Mononuclear cell (primary cell): ENCODE measurements at regions not wholly inside any gene's neighbourhood (a gene's known extent, or its start where the extent isn't known, plus 50 kb on each side); places are given as distances from the start of the nearest gene placed in this dataset.
"Not testable (repeated sequence)": the region's sequence is repeated elsewhere in the genome, so short reads cannot be mapped to it uniquely, and the experiment has no call there.

ENCODE experiments used
- H3K27me3 ChIP-seq: 2 replicates; pipeline ENCODE4 v1.6.0; 2011; ENCODE audit warnings: low read length, control low read depth; ENCODE audit not compliant: insufficient read depth
- H3K4me1 ChIP-seq: 2 replicates; pipeline ENCODE4 v1.5.1; 2011; ENCODE audit warnings: mild to moderate bottlenecking, low read length, control low read depth; ENCODE audit not compliant: insufficient read depth
- H3K4me3 ChIP-seq: 2 replicates; pipeline ENCODE4 v1.5.1; 2011; ENCODE audit warnings: mild to moderate bottlenecking, low read length, moderate library complexity
- H3K9me3 ChIP-seq: 2 replicates; pipeline ENCODE4 v1.5.1; 2011; ENCODE audit warnings: low read depth, mild to moderate bottlenecking, control low read depth, low read length

GRCh38 chr1:14255711-14256110 lies 342.8 kb upstream of the KAZN start:
- Histone ChIP-seq H3K4me3 (no peak overlapping the region), H3K9me3 (no peaks in the 10 kb centered on the region), H3K27me3 (no peaks in the 10 kb centered on the region), H3K4me1 (no peaks in the 10 kb centered on the region)

GRCh38 chr1:14259191-14259757 lies 339.2 kb upstream of the KAZN start:
- Histone ChIP-seq H3K4me1 (no peaks in the 10 kb centered on the region), H3K4me3 (no peak overlapping the region), H3K27me3 (no peaks in the 10 kb centered on the region), H3K9me3 (no peaks in the 10 kb centered on the region)

GRCh38 chr1:14260480-14260879 lies 338.0 kb upstream of the KAZN start:
- Histone ChIP-seq H3K9me3 (no peaks in the 10 kb centered on the region), H3K4me1 (no peaks in the 10 kb centered on the region), H3K27me3 (no peaks in the 10 kb centered on the region), H3K4me3 (no peak overlapping the region)

GRCh38 chr1:14261395-14261794 lies 337.1 kb upstream of the KAZN start:
- Histone ChIP-seq H3K4me3 (no peak overlapping the region), H3K9me3 (no peaks in the 10 kb centered on the region), H3K4me1 (no peaks in the 10 kb centered on the region), H3K27me3 (no peaks in the 10 kb centered on the region)

GRCh38 chr1:14262637-14263036 lies 335.8 kb upstream of the KAZN start:
- Histone ChIP-seq H3K9me3 (no peaks in the 10 kb centered on the region), H3K4me3 (no peak overlapping the region), H3K4me1 (no peaks in the 10 kb centered on the region), H3K27me3 (no peaks in the 10 kb centered on the region)

- H3K4me1 ChIP-seq: no peaks in the 10 kb centered on the region
- no peak overlapping the region for H3K4me3 ChIP-seq
- no peaks in the 10 kb centered on the region for H3K27me3 ChIP-seq
- H3K9me3 ChIP-seq: no peaks in the 10 kb centered on the region
Measured at GRCh38 chr1:14263225-14263624, 335.3 kb upstream of the KAZN start.

GRCh38 chr1:14263671-14264070 lies 334.8 kb upstream of the KAZN start:
- Histone ChIP-seq H3K4me1 (no peaks in the 10 kb centered on the region), H3K9me3 (no peaks in the 10 kb centered on the region), H3K27me3 (no peaks in the 10 kb centered on the region), H3K4me3 (no peak overlapping the region)

GRCh38 chr1:14265495-14265894 lies 333.0 kb upstream of the KAZN start:
- Histone ChIP-seq H3K27me3 (no peaks in the 10 kb centered on the region), H3K9me3 (no peaks in the 10 kb centered on the region), H3K4me1 (no peaks in the 10 kb centered on the region), H3K4me3 (no peak overlapping the region)

- no peak overlapping the region for H3K4me3 ChIP-seq
- H3K27me3 ChIP-seq: no peaks in the 10 kb centered on the region
- no peaks in the 10 kb centered on the region for H3K9me3 ChIP-seq
- no peaks in the 10 kb centered on the region for H3K4me1 ChIP-seq
Measured at GRCh38 chr1:14267991-14268390, 330.5 kb upstream of the KAZN start.

GRCh38 chr1:14270821-14271220 lies 327.7 kb upstream of the KAZN start:
- no peaks in the 10 kb centered on the region for H3K4me1 ChIP-seq
- H3K27me3 ChIP-seq: no peaks in the 10 kb centered on the region
- no peak overlapping the region for H3K4me3 ChIP-seq
- no peaks in the 10 kb centered on the region for H3K9me3 ChIP-seq

GRCh38 chr1:14273811-14274210 lies 324.7 kb upstream of the KAZN start:
- Histone ChIP-seq H3K4me3 (no peak overlapping the region), H3K27me3 (no peaks in the 10 kb centered on the region), H3K4me1 (no peaks in the 10 kb centered on the region), H3K9me3 (no peaks in the 10 kb centered on the region)

- H3K4me1 ChIP-seq, H3K9me3 ChIP-seq: not testable (repeated sequence)
Measured at GRCh38 chr1:14279891-14280290, 318.6 kb upstream of the KAZN start.

GRCh38 chr1:14280909-14281308 lies 317.6 kb upstream of the KAZN start:
- H3K27me3 ChIP-seq: no peaks in the 10 kb centered on the region
- H3K9me3 ChIP-seq: no peaks in the 10 kb centered on the region
- no peak overlapping the region for H3K4me3 ChIP-seq
- no peaks in the 10 kb centered on the region for H3K4me1 ChIP-seq

More at GRCh38 chr1:14279891-14280290, 318.6 kb upstream of the KAZN start:
- H3K4me3 ChIP-seq, H3K27me3 ChIP-seq: not testable (repeated sequence)

GRCh38 chr1:14281412-14281811 lies 317.1 kb upstream of the KAZN start:
- no peak overlapping the region for H3K4me3 ChIP-seq
- no peaks in the 10 kb centered on the region for H3K27me3 ChIP-seq
- H3K4me1 ChIP-seq: no peaks in the 10 kb centered on the region
- no peaks in the 10 kb centered on the region for H3K9me3 ChIP-seq

GRCh38 chr1:14282707-14283106 lies 315.8 kb upstream of the KAZN start:
- Histone ChIP-seq H3K4me1 (no peaks in the 10 kb centered on the region), H3K27me3 (no peaks in the 10 kb centered on the region), H3K4me3 (no peak overlapping the region), H3K9me3 (no peaks in the 10 kb centered on the region)

- Histone ChIP-seq H3K4me3 (no peak overlapping the region), H3K4me1 (no peaks in the 10 kb centered on the region), H3K27me3 (no peaks in the 10 kb centered on the region), H3K9me3 (no peaks in the 10 kb centered on the region)
Measured at GRCh38 chr1:14285238-14285637, 313.2 kb upstream of the KAZN start.
